CD4-positive, alpha-beta memory T cell (primary cell): ENCODE measurements at regions not wholly inside any gene's neighbourhood (a gene's known extent, or its start where the extent isn't known, plus 50 kb on each side); places are given as distances from the start of the nearest gene placed in this dataset.
"Not testable (repeated sequence)": the region's sequence is repeated elsewhere in the genome, so short reads cannot be mapped to it uniquely, and the experiment has no call there.

Experiments used
- CTCF ChIA-PET: fragments of 350-600 bp; sonication (Branson Sonifier 250); formaldehyde crosslinking; loops from one replicate; lab custom pipeline; 2021; ENCODE audit warnings: inconsistent platforms; ENCODE audit not compliant: partially characterized antibody; lab: Charles Lee
- POLR2A ChIA-PET: fragments of 350-600 bp; sonication (Branson Sonifier 250); formaldehyde crosslinking; loops from one replicate; lab custom pipeline; 2021; ENCODE audit not compliant: partially characterized antibody; lab: Charles Lee
- DNase-seq, 5 donors: peaks; one replicate each; pipeline versions ENCODE4 v3.0.0 to v3.0.0-alpha.2; 2020 to 2022; ENCODE audit warnings: mixed read lengths in 1 of 5
- H3K27ac ChIP-seq: one replicate; pipeline ENCODE4 v1.7.0; 2013; ENCODE audit warnings: low read depth, low read length
- H3K27me3 ChIP-seq: 2 replicates; pipeline ENCODE4 v1.7.0; 2013; ENCODE audit warnings: mild to moderate bottlenecking, low read length, moderate library complexity; ENCODE audit not compliant: insufficient read depth
- H3K36me3 ChIP-seq: 2 replicates; pipeline ENCODE4 v1.7.0; 2013; ENCODE audit warnings: mild to moderate bottlenecking, low read length, moderate library complexity; ENCODE audit not compliant: insufficient read depth
- H3K4me1 ChIP-seq: 2 replicates; pipeline ENCODE4 v1.7.0; 2013; ENCODE audit warnings: mild to moderate bottlenecking, low read length, moderate library complexity; ENCODE audit not compliant: insufficient read depth
- H3K4me3 ChIP-seq, 2 donors: one replicate each; pipeline ENCODE4 v1.7.0; 2013; ENCODE audit warnings: low read length in 2 of 2, mild to moderate bottlenecking in 1 of 2
- H3K9me3 ChIP-seq, 2 donors: one replicate each; pipeline ENCODE4 v1.7.0; 2013; ENCODE audit warnings: low read length in 2 of 2, control low read depth in 1 of 2; ENCODE audit not compliant: control insufficient read depth in 1 of 2
- H3K27ac Mint-ChIP-seq, 7 donors: one replicate each; pipeline ENCODE4 v1.8.0; 2020 to 2021; ENCODE audit warnings: mixed read lengths in 7 of 7, mild to moderate bottlenecking in 6 of 7, inconsistent platforms in 3 of 7, moderate library complexity in 3 of 7
- H3K27me3 Mint-ChIP-seq, 2 donors: one replicate each; pipeline ENCODE4 v1.8.0; 2020 to 2021; ENCODE audit warnings: mixed read lengths in 2 of 2
- H3K36me3 Mint-ChIP-seq, 2 donors: one replicate each; pipeline ENCODE4 v1.8.0; 2020 to 2021; ENCODE audit warnings: mixed read lengths in 2 of 2, inconsistent platforms in 1 of 2, mild to moderate bottlenecking in 1 of 2
- H3K4me1 Mint-ChIP-seq, 4 donors: one replicate each; pipeline ENCODE4 v1.8.0; 2020 to 2021; ENCODE audit warnings: mixed read lengths in 4 of 4, mild to moderate bottlenecking in 1 of 4
- H3K4me3 Mint-ChIP-seq, 8 donors: one replicate each; pipeline ENCODE4 v1.8.0; 2020 to 2021; ENCODE audit warnings: mixed read lengths in 8 of 8, mild to moderate bottlenecking in 7 of 8, moderate library complexity in 6 of 8, inconsistent platforms in 3 of 8
- H3K9me3 Mint-ChIP-seq, 8 donors: one replicate each; pipeline ENCODE4 v1.8.0; 2020 to 2021; ENCODE audit warnings: mixed read lengths in 8 of 8, mild to moderate bottlenecking in 5 of 8, inconsistent platforms in 3 of 8, moderate library complexity in 1 of 8
- intact Hi-C: fragments of 100-400 bp; cut with micrococcal nuclease; formaldehyde crosslinking; loops from one replicate; pipeline ENCODE4 v1.15.1; 2023

DNA sequence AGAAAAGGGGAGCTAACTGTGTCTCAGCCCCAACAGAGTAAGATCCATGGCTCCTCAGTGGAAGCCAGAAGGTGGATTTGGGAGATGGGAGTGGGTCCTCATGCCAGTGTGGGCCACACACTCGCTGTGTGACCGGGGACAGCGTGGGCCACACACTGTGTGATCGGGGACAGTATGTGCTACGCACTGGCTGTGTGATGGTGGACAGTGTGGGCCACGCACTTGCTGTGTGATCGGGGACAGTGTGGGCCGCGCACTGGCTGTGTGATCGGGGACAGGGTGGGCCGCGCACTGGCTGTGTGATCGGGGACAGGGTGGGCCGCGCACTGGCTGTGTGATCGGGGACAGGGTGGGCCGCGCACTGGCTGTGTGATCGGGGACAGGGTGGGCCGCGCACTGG is 282.5 kb downstream of the NXPE2 start:
- H3K36me3 ChIP-seq, DNase-seq, H3K9me3 Mint-ChIP-seq, H3K36me3 Mint-ChIP-seq, H3K27me3 ChIP-seq, H3K4me3 Mint-ChIP-seq, intact Hi-C loops, POLR2A ChIA-PET, CTCF ChIA-PET, H3K27ac Mint-ChIP-seq, H3K4me3 ChIP-seq, H3K27ac ChIP-seq, H3K4me1 ChIP-seq, H3K9me3 ChIP-seq, H3K4me1 Mint-ChIP-seq, H3K27me3 Mint-ChIP-seq: not testable (repeated sequence)

- Mint-ChIP-seq H3K9me3 (peaks cover 0 to 3% (median 0%) of the 10 kb centered on the region in 8 donors), H3K27me3 (no peaks in the 10 kb centered on the region), H3K4me3 (no peak overlapping the region), H3K4me1 (no peaks in the 10 kb centered on the region), H3K27ac (no peak overlapping the region), H3K36me3 (no peaks in the 10 kb centered on the region)
- CTCF ChIA-PET = no interaction called here
- H3K27me3 ChIP-seq = no peaks in the 10 kb centered on the region
- intact Hi-C loops = no loop called here
- H3K9me3 ChIP-seq = no peaks in the 10 kb centered on the region
- no peaks in the 10 kb centered on the region for H3K4me1 ChIP-seq
- H3K4me3 ChIP-seq = no peak overlapping the region
- POLR2A ChIA-PET = no interaction called here
- no peak overlapping the region for H3K27ac ChIP-seq
- DNase-seq = no peak
- no peaks in the 10 kb centered on the region for H3K36me3 ChIP-seq
Measured at GRCh38 chr11:114964676-114965214, 286.4 kb downstream of the NXPE2 start.

GRCh38 chr11:114970927-114971645 is 292.8 kb downstream of the NXPE2 start:
- Histone ChIP-seq H3K4me3 (no peak overlapping the region), H3K27ac (no peak overlapping the region), H3K27me3 (no peaks in the 10 kb centered on the region), H3K36me3 (no peaks in the 10 kb centered on the region), H3K4me1 (no peaks in the 10 kb centered on the region), H3K9me3 (no peaks in the 10 kb centered on the region)
- Mint-ChIP-seq H3K4me1 (no peaks in the 10 kb centered on the region), H3K9me3 (peaks cover 0 to 2% (median 0%) of the 10 kb centered on the region in 8 donors), H3K27ac (no peak overlapping the region), H3K27me3 (peaks cover 0 to 3% of the 10 kb centered on the region in 2 donors), H3K36me3 (no peaks in the 10 kb centered on the region), H3K4me3 (no peak overlapping the region)
- DNase-seq = no peak
- intact Hi-C loops = no loop called here
- POLR2A ChIA-PET = no interaction called here
- CTCF ChIA-PET = no interaction called here

DNA sequence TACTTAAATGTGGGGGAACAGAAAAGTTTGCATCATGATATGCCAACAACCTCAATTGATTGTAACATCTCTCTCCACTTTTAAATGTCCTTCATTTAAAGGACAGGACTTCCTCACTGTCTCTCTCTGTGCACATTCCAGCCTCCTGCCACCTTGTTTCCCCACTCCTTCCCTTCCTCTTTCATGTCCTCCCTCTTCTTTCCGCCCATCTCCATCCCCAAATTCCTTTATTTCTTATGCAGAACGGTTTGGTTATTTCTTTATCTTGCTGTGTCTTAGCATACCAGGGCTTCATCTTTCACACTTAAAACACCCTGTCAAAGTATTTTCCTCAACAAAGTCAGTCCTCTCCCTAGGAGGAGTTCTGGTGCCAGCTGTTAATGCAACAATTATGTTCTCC is 293.8 kb downstream of the NXPE2 start:
- Histone ChIP-seq H3K36me3 (no peaks in the 10 kb centered on the region), H3K4me1 (no peaks in the 10 kb centered on the region), H3K9me3 (no peaks in the 10 kb centered on the region), H3K27me3 (no peaks in the 10 kb centered on the region), H3K27ac (no peak overlapping the region), H3K4me3 (no peak overlapping the region)
- H3K27me3 Mint-ChIP-seq = peaks cover 0 to 3% of the 10 kb centered on the region in 2 donors
- ChIA-PET POLR2A (no interaction called here), CTCF (no interaction called here)
- peaks cover 0 to 2% (median 0%) of the 10 kb centered on the region in 8 donors for H3K9me3 Mint-ChIP-seq
- DNase-seq = no peak
- H3K27ac Mint-ChIP-seq = no peak overlapping the region
- no peak overlapping the region for H3K4me3 Mint-ChIP-seq
- no peaks in the 10 kb centered on the region for H3K4me1 Mint-ChIP-seq
- intact Hi-C loops = no loop called here
- no peaks in the 10 kb centered on the region for H3K36me3 Mint-ChIP-seq

- no peaks in the 10 kb centered on the region for H3K4me1 Mint-ChIP-seq
- no peaks in the 10 kb centered on the region for H3K27me3 Mint-ChIP-seq
- H3K4me3 Mint-ChIP-seq = no peak overlapping the region
- intact Hi-C loops = no loop called here
- H3K36me3 Mint-ChIP-seq = no peaks in the 10 kb centered on the region
- no peak overlapping the region for H3K27ac Mint-ChIP-seq
- Histone ChIP-seq H3K4me3 (no peak overlapping the region), H3K4me1 (no peaks in the 10 kb centered on the region), H3K9me3 (no peaks in the 10 kb centered on the region), H3K27me3 (no peaks in the 10 kb centered on the region), H3K27ac (no peak overlapping the region), H3K36me3 (no peaks in the 10 kb centered on the region)
- no peak for DNase-seq
- H3K9me3 Mint-ChIP-seq = peaks cover 0 to 2% (median 0%) of the 10 kb centered on the region in 8 donors
- CTCF ChIA-PET = interaction anchor here (0.9 kb wide), 1 partner anchor 11 kb away, joined by 4 read pairs; no protein-coding TSS in a partner anchor
- POLR2A ChIA-PET = no interaction called here
Measured at GRCh38 chr11:114977651-114978050, 299.3 kb downstream of the NXPE2 start.

GRCh38 chr11:114982141-114982540 is 303.8 kb downstream of the NXPE2 start:
- intact Hi-C loops = no loop called here
- POLR2A ChIA-PET = no interaction called here
- Mint-ChIP-seq H3K27me3 (peaks cover 0 to 2% of the 10 kb centered on the region in 2 donors), H3K27ac (no peak overlapping the region), H3K4me1 (no peaks in the 10 kb centered on the region), H3K4me3 (no peak overlapping the region), H3K36me3 (no peaks in the 10 kb centered on the region), H3K9me3 (peaks cover 0 to 2% (median 0%) of the 10 kb centered on the region in 8 donors)
- Histone ChIP-seq H3K9me3 (no peaks in the 10 kb centered on the region), H3K36me3 (no peaks in the 10 kb centered on the region), H3K27me3 (no peaks in the 10 kb centered on the region), H3K27ac (no peak overlapping the region), H3K4me1 (no peaks in the 10 kb centered on the region), H3K4me3 (no peak overlapping the region)
- no peak for DNase-seq
- CTCF ChIA-PET = no interaction called here

- Mint-ChIP-seq H3K27me3 (peaks cover 0 to 2% of the 10 kb centered on the region in 2 donors), H3K36me3 (no peaks in the 10 kb centered on the region), H3K4me3 (no peak overlapping the region), H3K9me3 (no peaks in the 10 kb centered on the region), H3K27ac (no peak overlapping the region), H3K4me1 (no peaks in the 10 kb centered on the region)
- DNase-seq = no peak
- Histone ChIP-seq H3K4me1 (no peaks in the 10 kb centered on the region), H3K36me3 (no peaks in the 10 kb centered on the region), H3K9me3 (no peaks in the 10 kb centered on the region), H3K4me3 (no peak overlapping the region), H3K27me3 (no peaks in the 10 kb centered on the region), H3K27ac (no peak overlapping the region)
- intact Hi-C loops = no loop called here
- POLR2A ChIA-PET = no interaction called here
- CTCF ChIA-PET = no interaction called here
Measured at GRCh38 chr11:114984611-114985163, 306.4 kb downstream of the NXPE2 start.
